COLO829 (cell line): ENCODE measurements at regions not wholly inside any gene's neighbourhood (a gene's known extent, or its start where the extent isn't known, plus 50 kb on each side); places are given as distances from the start of the nearest gene placed in this dataset.
"Not testable (repeated sequence)": the region's sequence is repeated elsewhere in the genome, so short reads cannot be mapped to it uniquely, and the experiment has no call there.

ENCODE experiments used
- DNase-seq: peaks from one replicate; pipeline ENCODE4 v3.0.0; 2012; ENCODE audit warnings: low spot score

- not testable (repeated sequence) for DNase-seq
These were observed 233.9 kb upstream of the PLGLB2 start for GRCh38 chr2:87514034-87514433.

- DNase-seq: not testable (repeated sequence)
These were observed 233.4 kb upstream of the PLGLB2 start for GRCh38 chr2:87514515-87514914.

GRCh38 chr2:87515226-87515625 lies 232.7 kb upstream of the PLGLB2 start:
- not testable (repeated sequence) for DNase-seq

GRCh38 chr2:87515875-87516274 lies 232.0 kb upstream of the PLGLB2 start:
- DNase-seq: not testable (repeated sequence)

GRCh38 chr2:87516369-87516967 lies 231.4 kb upstream of the PLGLB2 start:
- DNase-seq: not testable (repeated sequence)

GRCh38 chr2:87517438-87517837 lies 230.4 kb upstream of the PLGLB2 start:
- not testable (repeated sequence) for DNase-seq

GRCh38 chr2:87518066-87518465 lies 229.8 kb upstream of the PLGLB2 start:
- not testable (repeated sequence) for DNase-seq

GRCh38 chr2:87518547-87518946 lies 229.3 kb upstream of the PLGLB2 start:
- not testable (repeated sequence) for DNase-seq

- not testable (repeated sequence) for DNase-seq
These were observed 228.5 kb upstream of the PLGLB2 start for GRCh38 chr2:87519158-87520011.

- not testable (repeated sequence) for DNase-seq
These were observed 226.8 kb upstream of the PLGLB2 start for GRCh38 chr2:87521057-87521456.

GRCh38 chr2:87521489-87521888 lies 226.4 kb upstream of the PLGLB2 start:
- not testable (repeated sequence) for DNase-seq

- DNase-seq: not testable (repeated sequence)
These were observed 223.2 kb upstream of the PLGLB2 start for GRCh38 chr2:87524619-87525188.

GRCh38 chr2:87525497-87525991 lies 222.3 kb upstream of the PLGLB2 start:
- DNase-seq: not testable (repeated sequence)

GRCh38 chr2:87526258-87526657 lies 221.6 kb upstream of the PLGLB2 start:
- not testable (repeated sequence) for DNase-seq

GRCh38 chr2:87531968-87532715 lies 215.7 kb upstream of the PLGLB2 start:
- DNase-seq: not testable (repeated sequence)

- DNase-seq: not testable (repeated sequence)
These were observed 214.3 kb upstream of the PLGLB2 start for GRCh38 chr2:87533390-87534272.

- not testable (repeated sequence) for DNase-seq
These were observed 213.5 kb upstream of the PLGLB2 start for GRCh38 chr2:87534273-87534889.

GRCh38 chr2:87536427-87536826 lies 211.5 kb upstream of the PLGLB2 start:
- not testable (repeated sequence) for DNase-seq

GRCh38 chr2:87537251-87537671 lies 210.6 kb upstream of the PLGLB2 start:
- not testable (repeated sequence) for DNase-seq

- DNase-seq: not testable (repeated sequence)
These were observed 209.6 kb upstream of the PLGLB2 start for GRCh38 chr2:87538268-87538667.
